ENCODE measurements at regions not wholly inside any gene's neighbourhood (a gene's known extent, or its start where the extent isn't known, plus 50 kb on each side); places are given as distances from the start of the nearest gene placed in this dataset.

- TF ChIP-seq POLR2AphosphoS5 (IDR thresholded peaks at IDR 0.05; ENCODE audit: borderline replicate concordance, low read depth, low read length) (no peak), EZH2 (IDR thresholded peaks at IDR 0.05) (no peak)
Measured at GRCh38 chr2:236984046-236984445, 101.6 kb upstream of the COPS8 start.
